ENCODE measurements at regions not wholly inside any gene's neighbourhood (a gene's known extent, or its start where the extent isn't known, plus 50 kb on each side); places are given as distances from the start of the nearest gene placed in this dataset.
"Not testable (repeated sequence)": the region's sequence is repeated elsewhere in the genome, so short reads cannot be mapped to it uniquely, and the experiment has no call there.

DNA sequence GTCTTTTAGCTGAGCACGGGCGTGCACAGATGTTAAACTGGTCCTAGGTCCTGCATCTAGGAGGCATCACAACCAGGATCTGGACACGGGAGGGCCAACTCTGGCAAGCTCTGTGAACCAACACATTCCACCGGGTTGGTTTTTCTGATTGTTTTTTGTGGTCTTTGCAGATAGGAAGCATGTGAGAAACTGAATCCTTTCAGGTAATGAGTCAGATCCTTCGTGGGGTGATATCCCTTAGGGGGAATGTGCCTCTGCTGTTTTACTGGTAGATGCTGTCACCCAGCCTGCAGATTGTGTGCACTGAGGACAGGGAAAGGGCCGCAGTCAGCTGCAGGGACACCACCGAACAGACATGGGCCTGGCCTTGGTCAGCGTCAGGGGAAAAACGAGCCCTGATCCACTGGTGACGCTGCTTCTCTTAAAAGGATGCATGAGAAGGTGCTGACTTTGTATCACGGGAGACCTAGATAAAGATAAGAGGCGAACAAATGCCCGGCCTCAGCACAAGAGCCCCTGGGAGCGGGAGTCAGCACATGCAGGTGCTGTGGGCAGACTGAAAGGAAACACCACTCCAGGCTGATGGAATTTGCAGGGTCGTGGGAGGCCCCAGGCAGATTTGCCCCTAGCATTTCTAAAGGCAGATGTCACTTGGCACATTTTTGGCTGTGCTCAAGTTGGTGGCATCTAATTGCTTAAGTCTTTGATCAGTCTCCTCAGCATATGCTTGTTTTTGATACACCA, 51.1 kb downstream of the DOP1B start:
- peak in 1 of 11 donors; percentile 23 for DNase-seq (ENCODE audit: extremely low read depth in 1 of 11, low read depth in 9 of 11, low spot score in 4 of 11)

DNA sequence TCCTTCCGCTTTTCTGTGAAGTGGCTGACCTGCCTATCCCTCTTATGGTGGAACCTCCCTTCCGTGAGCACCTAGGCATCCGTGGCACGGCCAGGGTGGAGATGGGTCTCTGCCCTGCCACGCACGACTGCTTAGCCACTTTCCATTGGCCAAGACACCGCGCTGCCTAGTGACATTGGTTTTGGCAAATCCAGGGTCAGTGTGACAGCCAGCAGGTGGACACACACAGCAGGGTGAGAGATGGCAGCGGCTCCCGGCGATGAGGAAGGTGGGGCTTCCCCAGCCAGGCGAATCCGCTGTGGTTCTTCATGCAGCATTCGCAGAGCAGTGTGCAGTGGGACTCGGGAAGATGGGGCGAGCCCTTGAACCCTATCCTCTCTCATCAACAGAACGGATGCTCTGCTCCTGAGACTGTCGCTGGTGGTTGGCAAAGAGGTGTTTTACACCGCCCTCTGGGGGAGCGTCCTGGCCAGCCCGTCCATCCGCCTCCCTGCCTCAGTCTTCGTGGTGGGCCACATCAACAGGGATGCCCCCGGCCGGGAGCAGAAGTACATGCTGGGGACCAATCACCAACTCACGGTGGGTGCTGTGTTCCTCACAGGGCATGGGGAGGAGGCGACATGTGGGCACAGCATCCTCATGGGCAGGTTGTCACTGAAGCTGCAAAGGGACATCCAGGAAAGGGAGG, 51.8 kb downstream of the DOP1B start:
- no peak for DNase-seq (ENCODE audit: extremely low read depth in 1 of 11, low read depth in 9 of 11, low spot score in 4 of 11)

GRCh38 chr21:36209626-36210171, 53.1 kb downstream of the DOP1B start:
- peak; percentile 17 to 57 (median 38) for DNase-seq (ENCODE audit: extremely low read depth in 1 of 11, low read depth in 9 of 11, low spot score in 4 of 11)

GRCh38 chr21:36210779-36211659, 54.4 kb downstream of the DOP1B start:
- no peak for DNase-seq (ENCODE audit: extremely low read depth in 1 of 11, low read depth in 9 of 11, low spot score in 4 of 11)

DNA sequence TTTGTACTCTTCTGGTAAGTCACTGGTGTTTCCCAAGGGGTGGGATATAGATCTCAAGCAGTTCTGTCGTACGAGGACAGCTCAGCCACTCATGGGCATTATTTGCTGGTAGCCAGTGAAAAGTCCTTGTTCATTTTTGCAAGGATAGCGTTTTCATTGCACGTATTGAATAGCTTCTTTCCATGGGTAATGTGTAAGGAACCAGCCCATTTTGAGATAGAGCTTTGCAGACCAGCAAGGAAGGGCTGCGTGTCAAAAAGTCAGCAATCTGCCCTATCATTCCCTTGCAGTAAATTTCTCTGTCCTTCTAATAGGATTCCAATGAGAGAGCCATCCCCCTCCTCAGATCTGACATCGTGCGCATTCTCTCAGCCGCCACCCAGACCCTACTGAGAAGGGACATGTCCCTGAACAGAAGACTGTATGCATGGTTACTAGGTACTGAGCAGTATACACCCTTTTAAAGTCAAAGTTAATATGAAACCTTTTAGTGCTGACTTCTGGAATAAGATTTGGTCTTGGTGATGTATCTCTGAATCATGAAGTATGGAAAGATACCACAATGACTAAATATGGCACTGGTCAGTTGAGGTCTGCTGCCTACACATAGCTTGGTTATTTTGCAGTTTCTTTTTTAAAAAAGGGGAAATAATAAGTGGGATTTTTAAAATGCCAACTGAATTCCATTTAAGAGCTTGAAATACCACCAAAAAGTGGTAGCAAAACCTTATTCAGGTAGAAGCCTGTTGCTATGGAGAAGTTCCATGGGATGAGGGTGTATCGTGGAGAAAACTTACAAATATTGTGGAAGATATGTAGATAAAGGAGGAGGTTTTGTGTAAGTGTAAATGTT, 55.3 kb downstream of the DOP1B start:
- DNase-seq (ENCODE audit: extremely low read depth in 1 of 11, low read depth in 9 of 11, low spot score in 4 of 11) = no peak

- DNase-seq (ENCODE audit: extremely low read depth in 1 of 11, low read depth in 9 of 11, low spot score in 4 of 11) = no peak
Observed at GRCh38 chr21:36212513-36212780, 55.8 kb downstream of the DOP1B start.

DNA sequence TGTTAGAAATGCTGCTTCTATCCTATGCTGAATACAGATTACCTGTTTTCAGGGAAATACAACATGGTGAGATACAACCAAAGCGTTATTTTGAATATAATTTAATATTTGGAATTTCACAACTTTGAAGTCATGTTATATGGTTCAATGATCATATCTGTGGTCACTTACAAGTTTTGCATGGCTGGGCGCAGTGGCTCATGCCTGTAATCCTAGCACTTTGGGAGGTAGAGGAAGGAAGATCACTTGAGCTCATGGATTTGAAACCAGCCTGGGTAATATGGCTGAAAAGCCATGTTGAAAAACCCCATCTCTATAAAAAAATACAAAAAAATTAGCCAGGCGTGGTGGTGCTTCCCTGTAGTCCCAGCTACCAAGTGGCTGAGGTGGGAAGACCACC, 57.9 kb downstream of the DOP1B start:
- no peak for DNase-seq (ENCODE audit: extremely low read depth in 1 of 11, low read depth in 9 of 11, low spot score in 4 of 11)

- DNase-seq (ENCODE audit: extremely low read depth in 1 of 11, low read depth in 9 of 11, low spot score in 4 of 11) = no peak
Observed at GRCh38 chr21:36217743-36218142, 61.1 kb downstream of the DOP1B start.

GRCh38 chr21:36218691-36219090, 62.1 kb downstream of the DOP1B start:
- DNase-seq (ENCODE audit: extremely low read depth in 1 of 11, low read depth in 9 of 11, low spot score in 4 of 11) = no peak

- no peak for DNase-seq (ENCODE audit: extremely low read depth in 1 of 11, low read depth in 9 of 11, low spot score in 4 of 11)
Observed at GRCh38 chr21:36223451-36223850, 66.8 kb downstream of the DOP1B start.

GRCh38 chr21:36229181-36229580, 72.6 kb downstream of the DOP1B start:
- no peak for DNase-seq (ENCODE audit: extremely low read depth in 1 of 11, low read depth in 9 of 11, low spot score in 4 of 11)

DNA sequence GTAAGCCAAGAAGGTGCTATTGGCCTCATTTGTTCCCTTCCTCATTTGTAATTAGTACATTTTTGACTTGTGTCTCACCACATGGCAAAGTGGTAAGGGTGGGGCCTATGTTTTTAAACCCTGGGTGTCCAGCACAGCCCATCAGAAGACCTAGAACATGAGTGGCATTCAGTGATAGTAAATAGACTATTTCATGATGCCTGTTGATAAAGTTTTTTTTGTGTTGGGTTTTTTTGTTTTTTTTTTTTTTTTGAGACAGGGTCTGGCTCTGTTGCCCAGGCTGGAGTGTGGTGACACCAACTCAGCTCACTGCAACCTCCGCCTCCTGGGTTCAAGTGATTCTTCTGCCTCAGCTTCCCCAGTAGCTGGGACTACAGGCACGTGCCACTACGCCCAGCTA, 74.8 kb downstream of the DOP1B start:
- DNase-seq (ENCODE audit: extremely low read depth in 1 of 11, low read depth in 9 of 11, low spot score in 4 of 11) = not testable (repeated sequence)

GRCh38 chr21:36232641-36233040, 76.0 kb downstream of the DOP1B start:
- DNase-seq (ENCODE audit: extremely low read depth in 1 of 11, low read depth in 9 of 11, low spot score in 4 of 11) = no peak

DNA sequence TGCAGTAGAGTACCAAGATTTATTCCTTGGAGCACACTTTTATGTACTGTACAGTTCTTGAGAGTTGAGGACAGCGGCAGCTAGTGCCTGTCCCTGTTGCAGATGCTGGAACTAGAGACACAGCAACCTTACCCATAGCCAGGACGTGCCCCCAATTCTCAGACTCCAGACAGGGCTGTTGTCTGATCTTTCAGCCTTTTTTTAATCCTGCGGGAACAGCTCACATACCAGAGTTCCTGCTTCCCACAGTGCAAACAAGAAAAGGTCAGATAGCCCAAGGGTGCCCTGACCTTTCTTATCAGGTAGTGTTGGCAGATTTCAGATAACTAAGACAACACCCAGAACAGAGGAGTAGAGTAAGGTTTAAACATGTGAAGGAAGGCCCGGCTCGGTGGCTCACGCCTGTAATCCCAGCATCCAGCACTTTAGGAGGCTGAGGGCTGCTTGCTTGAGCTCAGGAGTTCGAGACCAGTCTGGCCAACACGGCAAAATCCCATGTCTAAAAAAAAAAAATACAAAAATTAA, 78.5 kb downstream of the DOP1B start:
- no peak for DNase-seq (ENCODE audit: extremely low read depth in 1 of 11, low read depth in 9 of 11, low spot score in 4 of 11)

DNA sequence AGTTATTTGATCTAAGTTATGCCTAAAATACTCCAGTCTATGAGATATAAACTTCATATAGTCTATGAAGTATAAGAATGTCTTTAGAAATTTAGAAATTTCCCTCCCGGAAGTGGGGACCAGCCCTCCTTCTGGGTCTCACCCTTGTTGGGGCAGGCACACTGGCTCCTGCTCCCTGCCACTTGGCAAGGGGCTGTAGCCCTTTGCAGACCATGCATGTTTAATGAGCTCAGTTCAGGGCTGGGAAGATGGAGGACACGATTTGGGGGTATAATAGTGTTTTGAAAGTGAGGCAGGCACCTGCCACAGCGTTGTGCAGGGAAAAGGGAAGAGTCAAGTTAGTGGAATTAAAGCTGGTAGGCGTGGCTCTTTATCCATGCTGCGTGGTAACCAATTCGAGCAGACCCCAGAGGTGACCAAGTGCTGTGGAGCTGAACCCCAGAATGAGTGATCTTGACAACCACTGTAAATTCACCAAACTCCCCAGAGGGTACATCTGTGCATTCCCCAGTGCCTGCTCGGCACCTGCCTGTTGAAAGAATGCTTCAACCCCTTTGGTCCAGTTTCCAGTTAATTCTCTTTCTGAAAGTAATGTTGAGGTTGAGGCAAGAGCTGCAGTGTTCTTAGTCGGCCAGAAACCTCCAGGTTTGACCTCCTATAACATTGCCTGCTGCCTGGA, 79.6 kb downstream of the DOP1B start:
- DNase-seq (ENCODE audit: extremely low read depth in 1 of 11, low read depth in 9 of 11, low spot score in 4 of 11) = no peak

DNA sequence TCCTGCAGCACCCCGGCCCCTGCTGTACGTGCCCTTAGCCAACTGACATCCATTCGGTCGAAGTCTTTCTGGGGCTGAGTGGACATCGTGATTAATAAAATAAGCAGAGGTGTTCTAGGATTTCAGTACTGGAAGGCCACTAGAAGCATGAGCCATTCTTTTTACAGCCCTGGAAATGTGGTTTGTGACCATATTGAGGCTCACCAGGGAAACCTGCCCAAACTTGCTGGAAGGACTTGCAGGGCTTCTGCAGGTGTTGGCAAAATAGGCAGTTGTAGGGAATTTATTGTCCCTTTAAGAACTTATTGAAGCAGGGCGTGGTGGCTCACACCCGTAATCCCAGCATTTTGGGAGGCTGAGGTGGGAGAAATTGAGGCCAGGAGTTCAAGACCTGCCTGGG, 80.8 kb downstream of the DOP1B start:
- no peak for DNase-seq (ENCODE audit: extremely low read depth in 1 of 11, low read depth in 9 of 11, low spot score in 4 of 11)

GRCh38 chr21:36239585-36239984, 80.4 kb upstream of the MORC3 start:
- no peak for DNase-seq (ENCODE audit: extremely low read depth in 1 of 11, low read depth in 9 of 11, low spot score in 4 of 11)

DNA sequence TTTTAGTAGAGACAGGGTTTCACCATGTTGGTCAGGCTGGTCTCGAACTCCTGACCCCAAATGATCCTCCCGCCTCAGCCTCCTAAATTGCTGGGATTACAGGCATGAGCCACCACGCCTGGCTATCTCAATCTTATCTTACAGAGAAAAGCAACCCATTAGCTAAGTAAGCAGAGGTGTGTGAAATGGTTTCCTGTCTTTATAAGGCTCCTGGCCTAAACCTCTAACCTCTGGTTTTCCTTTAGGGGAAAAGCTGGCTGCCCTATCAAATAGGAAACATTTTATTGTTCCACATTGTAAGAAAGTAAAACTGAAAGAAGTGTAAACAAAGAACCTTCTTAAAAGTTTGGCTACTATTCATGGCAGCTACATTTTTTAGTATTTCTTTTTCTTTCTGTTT, 78.3 kb upstream of the MORC3 start:
- no peak for DNase-seq (ENCODE audit: extremely low read depth in 1 of 11, low read depth in 9 of 11, low spot score in 4 of 11)
